ENCODE measurements at regions not wholly inside any gene's neighbourhood (a gene's known extent, or its start where the extent isn't known, plus 50 kb on each side); places are given as distances from the start of the nearest gene placed in this dataset.

DNA sequence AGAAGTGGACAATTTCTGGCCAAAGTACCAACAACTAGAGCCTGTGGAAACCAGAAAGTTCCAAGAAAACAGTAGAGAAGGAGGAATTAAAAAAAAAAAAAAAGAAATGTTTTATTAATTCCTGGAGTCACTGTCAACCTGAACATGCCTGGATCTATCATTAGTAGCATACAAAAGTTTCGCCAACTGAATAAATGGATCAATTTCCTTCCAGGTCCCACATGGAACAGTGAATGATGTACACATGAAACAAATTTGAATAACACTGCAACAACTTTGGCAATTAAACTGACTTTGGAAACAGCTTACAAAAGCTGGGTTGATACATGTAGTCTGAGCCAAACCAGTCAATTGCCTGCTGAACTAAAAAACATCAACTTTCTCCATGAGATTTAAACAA lies 90.0 kb upstream of the HMGCLL1 start:
- no peak for TF ChIP-seq EZH2phosphoT487 (IDR thresholded peaks at IDR 0.05; ENCODE audit: insufficient read depth, low read depth)
- TF ChIP-seq EZH2 (IDR thresholded peaks at IDR 0.05; ENCODE audit: insufficient read depth, poor library complexity, severe bottlenecking): no peak
